ENCODE measurements at regions not wholly inside any gene's neighbourhood (a gene's known extent, or its start where the extent isn't known, plus 50 kb on each side); places are given as distances from the start of the nearest gene placed in this dataset.

- TF ChIP-seq CTCF (optimal IDR thresholded peaks at IDR 0.05 in 1 of 3, IDR thresholded peaks at IDR 0.05 in 1 of 3, conservative IDR thresholded peaks at IDR 0.05 in 1 of 3; ENCODE audit: extremely low read depth in 1 of 3, insufficient read depth in 2 of 3, low read length in 3 of 3) = no peak
- TF ChIP-seq EZH2 (IDR thresholded peaks at IDR 0.05; ENCODE audit: low read length) = no peak
Measured at GRCh38 chr9:80678906-80679305, 1010.4 kb downstream of the TLE1 start.
